Progenitor cell of endocrine pancreas (in vitro differentiated cells): ENCODE measurements at regions not wholly inside any gene's neighbourhood (a gene's known extent, or its start where the extent isn't known, plus 50 kb on each side); places are given as distances from the start of the nearest gene placed in this dataset.

Source experiments
- DNase-seq: peaks from one replicate; pipeline ENCODE4 v3.0.0; 2021; ENCODE audit warnings: low spot score; ENCODE audit not compliant: unreplicated experiment
- H3K27ac Mint-ChIP-seq: 2 replicates; pipeline ENCODE4 v1.8.0; 2021; ENCODE audit warnings: mild to moderate bottlenecking, moderate library complexity, mixed read lengths
- H3K27me3 Mint-ChIP-seq: 2 replicates; pipeline ENCODE4 v1.8.0; 2021; ENCODE audit warnings: mixed read lengths
- H3K36me3 Mint-ChIP-seq: 2 replicates; pipeline ENCODE4 v1.8.0; 2022; ENCODE audit warnings: mixed read lengths; ENCODE audit not compliant: insufficient read depth
- H3K4me1 Mint-ChIP-seq: 2 replicates; pipeline ENCODE4 v1.8.0; 2021; ENCODE audit warnings: low read depth, mixed read lengths
- H3K4me3 Mint-ChIP-seq: 2 replicates; pipeline ENCODE4 v1.8.0; 2021; ENCODE audit warnings: low read depth, mild to moderate bottlenecking, moderate library complexity, mixed read lengths
- H3K9me3 Mint-ChIP-seq: 2 replicates; pipeline ENCODE4 v1.8.0; 2021; ENCODE audit warnings: low read depth, mixed read lengths
- TF ChIP-seq, protein P1 (sequence below): fragments of 200-600 bp; sonication (generic); IDR thresholded peaks from one replicate; pipeline ENCODE4 v1.5.0; 2021; ENCODE audit warnings: antibody characterized with exemption, mild to moderate bottlenecking; ENCODE audit not compliant: unreplicated experiment

DNA sequence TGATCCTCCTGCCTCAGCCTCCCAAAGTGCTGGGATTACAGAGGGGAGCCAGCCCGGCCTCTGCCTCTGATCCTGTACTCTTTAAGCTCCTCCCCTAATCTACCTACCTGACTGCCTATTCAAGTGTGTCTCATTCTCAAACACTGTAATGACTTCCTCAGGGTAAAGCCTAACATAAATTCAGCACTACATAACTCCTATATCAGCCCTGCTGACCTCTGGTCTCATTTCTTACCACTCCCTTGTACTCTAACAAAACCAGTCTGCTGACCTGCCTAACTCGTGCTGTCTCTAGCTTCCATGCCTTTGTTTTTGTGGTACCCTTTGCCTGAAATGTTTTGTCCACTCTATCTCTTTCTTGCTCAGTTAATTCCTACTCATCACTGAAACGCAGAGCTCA, 172.1 kb upstream of the IL12A start:
- Mint-ChIP-seq H3K4me3 (no peak overlapping the region), H3K27me3 (peaks cover 12% of the 10 kb centered on the region), H3K36me3 (no peaks in the 10 kb centered on the region), H3K4me1 (peaks cover 16% of the 10 kb centered on the region), H3K27ac (no peak overlapping the region), H3K9me3 (no peaks in the 10 kb centered on the region)
- no peak for DNase-seq
- TF ChIP-seq, protein P1, sequence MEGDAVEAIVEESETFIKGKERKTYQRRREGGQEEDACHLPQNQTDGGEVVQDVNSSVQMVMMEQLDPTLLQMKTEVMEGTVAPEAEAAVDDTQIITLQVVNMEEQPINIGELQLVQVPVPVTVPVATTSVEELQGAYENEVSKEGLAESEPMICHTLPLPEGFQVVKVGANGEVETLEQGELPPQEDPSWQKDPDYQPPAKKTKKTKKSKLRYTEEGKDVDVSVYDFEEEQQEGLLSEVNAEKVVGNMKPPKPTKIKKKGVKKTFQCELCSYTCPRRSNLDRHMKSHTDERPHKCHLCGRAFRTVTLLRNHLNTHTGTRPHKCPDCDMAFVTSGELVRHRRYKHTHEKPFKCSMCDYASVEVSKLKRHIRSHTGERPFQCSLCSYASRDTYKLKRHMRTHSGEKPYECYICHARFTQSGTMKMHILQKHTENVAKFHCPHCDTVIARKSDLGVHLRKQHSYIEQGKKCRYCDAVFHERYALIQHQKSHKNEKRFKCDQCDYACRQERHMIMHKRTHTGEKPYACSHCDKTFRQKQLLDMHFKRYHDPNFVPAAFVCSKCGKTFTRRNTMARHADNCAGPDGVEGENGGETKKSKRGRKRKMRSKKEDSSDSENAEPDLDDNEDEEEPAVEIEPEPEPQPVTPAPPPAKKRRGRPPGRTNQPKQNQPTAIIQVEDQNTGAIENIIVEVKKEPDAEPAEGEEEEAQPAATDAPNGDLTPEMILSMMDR = no peak

DNA sequence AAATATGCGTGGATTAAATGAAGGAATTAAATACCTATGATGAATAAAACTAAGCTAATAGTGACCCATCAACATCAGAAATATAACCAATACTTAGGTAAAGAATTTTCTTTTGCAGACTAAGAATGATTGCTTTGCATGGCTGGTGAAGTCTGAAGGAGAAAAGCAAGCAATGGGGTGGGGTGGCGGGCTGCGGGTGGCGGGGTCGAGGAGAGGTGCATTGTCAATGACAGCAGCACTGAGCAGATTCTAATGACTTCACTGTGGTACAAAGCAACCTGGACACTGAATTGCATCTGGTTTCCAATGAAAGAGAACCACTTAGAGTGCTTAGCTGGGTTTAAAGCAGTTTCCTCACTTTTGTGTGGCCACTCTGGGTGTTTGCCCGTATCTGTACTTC, 171.5 kb upstream of the IL12A start:
- no peak for DNase-seq
- TF ChIP-seq, protein P1 = no peak
- H3K4me3 Mint-ChIP-seq = no peak overlapping the region
- peaks cover 16% of the 10 kb centered on the region for H3K4me1 Mint-ChIP-seq
- H3K36me3 Mint-ChIP-seq = no peaks in the 10 kb centered on the region
- H3K27me3 Mint-ChIP-seq = peaks cover 14% of the 10 kb centered on the region
- no peak overlapping the region for H3K27ac Mint-ChIP-seq
- no peaks in the 10 kb centered on the region for H3K9me3 Mint-ChIP-seq

DNA sequence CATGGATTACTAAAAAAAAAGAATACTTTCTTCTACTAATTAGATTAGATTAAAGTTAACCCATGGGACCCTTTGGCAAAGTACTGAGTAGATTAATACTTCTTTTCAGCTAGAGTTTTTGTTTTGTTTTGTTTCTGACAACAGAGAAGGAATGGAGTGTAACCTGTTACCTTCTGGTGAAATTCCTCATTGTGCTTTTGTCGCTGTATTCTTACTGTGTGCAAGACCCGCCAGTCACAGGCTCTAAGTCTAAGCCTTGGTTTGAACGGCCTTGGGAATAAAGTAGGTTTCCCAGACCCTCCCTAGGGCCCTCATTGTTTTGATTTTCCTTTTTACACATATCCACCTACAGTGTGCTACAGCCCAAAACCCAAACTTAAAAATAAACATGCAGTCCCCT, 171.1 kb upstream of the IL12A start:
- no peak overlapping the region for H3K4me3 Mint-ChIP-seq
- H3K27me3 Mint-ChIP-seq = peaks cover 18% of the 10 kb centered on the region
- H3K36me3 Mint-ChIP-seq = no peaks in the 10 kb centered on the region
- no peak for DNase-seq
- H3K27ac Mint-ChIP-seq = no peak overlapping the region
- no peaks in the 10 kb centered on the region for H3K9me3 Mint-ChIP-seq
- peaks cover 16% of the 10 kb centered on the region for H3K4me1 Mint-ChIP-seq
- TF ChIP-seq, protein P1 = no peak

GRCh38 chr3:159818399-159818798, 170.2 kb upstream of the IL12A start:
- no peak overlapping the region for H3K4me3 Mint-ChIP-seq
- no peak for DNase-seq
- H3K27me3 Mint-ChIP-seq = peaks cover 23% of the 10 kb centered on the region
- H3K36me3 Mint-ChIP-seq = no peaks in the 10 kb centered on the region
- no peaks in the 10 kb centered on the region for H3K9me3 Mint-ChIP-seq
- TF ChIP-seq, protein P1 = peak; percentile 17
- H3K4me1 Mint-ChIP-seq = peaks cover 16% of the 10 kb centered on the region
- H3K27ac Mint-ChIP-seq = no peak overlapping the region

DNA sequence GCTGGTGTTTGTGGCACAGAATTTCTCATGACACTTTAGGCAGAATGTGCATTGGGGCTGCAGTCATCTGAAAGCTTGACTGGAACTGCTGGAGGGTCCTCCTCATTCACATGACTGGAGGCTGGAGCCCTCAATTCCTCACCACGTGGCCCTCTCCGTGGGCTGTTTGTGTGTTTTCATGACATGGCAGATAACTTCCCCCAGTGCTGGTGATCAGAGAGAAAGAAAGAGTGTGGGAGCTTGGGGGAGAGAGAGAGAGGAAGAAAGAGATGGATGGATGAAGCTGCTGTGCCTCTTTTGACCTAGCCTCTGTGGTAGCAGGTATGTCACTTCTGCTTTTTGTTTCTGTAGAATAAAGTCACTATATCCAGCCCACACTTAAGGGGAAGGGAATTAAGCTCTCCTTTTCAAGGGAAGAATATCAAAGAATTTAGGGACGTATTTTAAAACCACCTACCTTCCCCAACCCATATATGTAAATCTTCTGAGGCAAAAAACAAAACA, 169.6 kb upstream of the IL12A start:
- no peaks in the 10 kb centered on the region for H3K9me3 Mint-ChIP-seq
- H3K36me3 Mint-ChIP-seq = no peaks in the 10 kb centered on the region

More for the DNA sequence above, 169.6 kb upstream of the IL12A start:
- no peak overlapping the region for H3K4me3 Mint-ChIP-seq
- TF ChIP-seq, protein P1 = no peak
- peaks cover 23% of the 10 kb centered on the region for H3K27me3 Mint-ChIP-seq
- no peak overlapping the region for H3K27ac Mint-ChIP-seq
- DNase-seq = no peak
- peaks cover 19% of the 10 kb centered on the region for H3K4me1 Mint-ChIP-seq
